Esophagus squamous epithelium (tissue), 4 donors: ENCODE measurements at regions not wholly inside any gene's neighbourhood (a gene's known extent, or its start where the extent isn't known, plus 50 kb on each side); places are given as distances from the start of the nearest gene placed in this dataset.

ENCODE experiments used
- CTCF ChIP-seq, 6 experiments: fragments of 450-650 bp in 4 of 6; fragments of 200-600 bp in 2 of 6; sonication (generic) in 2 of 6; IDR thresholded peaks; one replicate each; pipeline ENCODE4 v1.5.1; 2016 to 2019; ENCODE audit warnings: antibody characterized with exemption in 6 of 6, mild to moderate bottlenecking in 4 of 6, moderate library complexity in 4 of 6
- POLR2A ChIP-seq, 4 donors: fragments of 450-650 bp; IDR thresholded peaks; one replicate each; pipeline ENCODE4 v1.6.1; 2017; ENCODE audit warnings: antibody characterized with exemption in 4 of 4, mild to moderate bottlenecking in 4 of 4, moderate library complexity in 3 of 4

GRCh38 chr12:105936496-105936895 lies 202.3 kb downstream of the NUAK1 start:
- TF ChIP-seq CTCF (IDR thresholded peaks at IDR 0.05) (no peak), POLR2A (IDR thresholded peaks at IDR 0.05) (no peak)
